ENCODE measurements at regions not wholly inside any gene's neighbourhood (a gene's known extent, or its start where the extent isn't known, plus 50 kb on each side); places are given as distances from the start of the nearest gene placed in this dataset.

DNA sequence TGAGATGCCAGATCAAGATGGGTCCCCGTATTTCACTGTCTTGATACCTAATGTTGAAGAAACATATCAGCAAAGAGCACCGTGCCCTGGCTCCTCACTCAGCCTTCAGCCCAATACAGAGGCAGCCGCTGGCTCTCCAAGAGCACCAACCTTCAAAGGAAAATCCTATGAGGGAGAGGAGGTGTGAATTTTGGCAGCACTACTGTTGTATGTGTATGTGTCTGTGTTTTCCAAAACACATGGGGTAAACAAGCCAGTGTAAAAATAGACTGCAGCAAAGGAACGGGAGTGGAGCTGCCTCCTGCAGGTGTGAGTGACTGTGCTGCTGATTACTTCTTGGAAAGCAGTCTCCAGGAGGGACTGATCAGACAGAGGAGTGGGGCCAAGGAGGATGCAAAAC, 194.0 kb upstream of the CDH5 start:
- Histone ChIP-seq H3K9me3 (no peaks in the 10 kb centered on the region), H3K27ac (no peak overlapping the region), H3K27me3 (no peaks in the 10 kb centered on the region), H3K4me1 (no peaks in the 10 kb centered on the region), H3K4me3 (no peak overlapping the region), H3K36me3 (no peaks in the 10 kb centered on the region)
- TF ChIP-seq POLR2A (IDR thresholded peaks at IDR 0.05) = no peak
- TF ChIP-seq POLR2AphosphoS5 (IDR thresholded peaks at IDR 0.05) = no peak
- TF ChIP-seq CTCF (IDR thresholded peaks at IDR 0.05) = no peak
- 69% methylated on average over 4 of the region's 4 CpGs for WGBS
- no peak for DNase-seq (ENCODE audit: low spot score in 2 of 2)

DNA sequence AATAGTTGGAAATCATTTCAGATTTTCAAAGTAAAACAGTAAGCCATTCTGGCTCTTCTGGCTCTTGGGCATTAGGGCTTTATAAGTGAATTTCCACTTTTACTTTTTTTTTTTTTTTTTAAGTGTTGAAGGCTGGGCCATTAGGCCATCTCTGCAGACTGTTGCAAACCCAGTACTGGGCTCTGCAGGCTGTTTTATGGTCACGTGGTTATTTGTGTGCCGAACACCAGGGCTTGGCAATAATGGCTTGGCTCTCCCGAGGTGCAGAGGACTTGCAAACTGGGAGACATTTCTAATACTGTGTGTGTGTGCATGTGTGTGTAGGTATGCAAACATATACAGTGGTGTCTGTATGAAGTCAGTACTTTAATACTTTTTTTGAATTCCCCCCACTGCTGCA, 194.9 kb upstream of the CDH5 start:
- H3K36me3 ChIP-seq = no peaks in the 10 kb centered on the region
- H3K4me1 ChIP-seq = no peaks in the 10 kb centered on the region
- no peaks in the 10 kb centered on the region for H3K9me3 ChIP-seq
- no peak overlapping the region for H3K27ac ChIP-seq
- no peak for TF ChIP-seq POLR2A (IDR thresholded peaks at IDR 0.05)
- no peak overlapping the region for H3K4me3 ChIP-seq
- DNase-seq (ENCODE audit: low spot score in 2 of 2) = no peak
- H3K27me3 ChIP-seq = no peaks in the 10 kb centered on the region
- 95% methylated on average over 3 of the region's 3 CpGs for WGBS

GRCh38 chr16:66170989-66171388, 195.5 kb upstream of the CDH5 start:
- no peaks in the 10 kb centered on the region for H3K36me3 ChIP-seq
- no peaks in the 10 kb centered on the region for H3K27me3 ChIP-seq
- TF ChIP-seq EP300 (IDR thresholded peaks at IDR 0.05) (no peak), POLR2A (IDR thresholded peaks at IDR 0.05) (no peak), POLR2AphosphoS5 (IDR thresholded peaks at IDR 0.05) (no peak), CTCF (IDR thresholded peaks at IDR 0.05) (no peak)
- no peak overlapping the region for H3K27ac ChIP-seq
- H3K4me1 ChIP-seq = no peaks in the 10 kb centered on the region
- WGBS = 100% methylated on average over 3 of the region's 3 CpGs
- peak in 1 of 2 donors; percentile 60 for DNase-seq (ENCODE audit: low spot score in 2 of 2)
- no peak overlapping the region for H3K4me3 ChIP-seq
- H3K9me3 ChIP-seq = no peaks in the 10 kb centered on the region

DNA sequence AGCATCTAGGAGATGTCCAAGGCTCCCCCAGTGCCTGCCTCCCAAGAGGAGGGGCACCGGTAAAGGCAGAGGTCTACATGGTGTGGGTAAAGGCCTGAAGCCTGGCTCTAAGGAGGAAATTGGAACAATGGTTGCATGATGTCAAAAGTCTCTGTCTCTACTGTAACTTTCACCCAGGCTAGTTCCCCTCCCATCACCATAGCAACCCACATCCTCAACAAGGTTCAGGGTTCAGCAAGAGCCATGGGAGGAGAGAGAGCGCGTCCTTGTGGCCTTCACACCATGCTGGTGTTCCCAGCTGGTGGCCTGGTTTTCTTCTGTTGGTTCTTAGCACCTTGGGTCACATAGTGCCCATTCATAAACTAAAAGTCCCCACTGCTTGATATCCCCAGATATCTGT, 196.7 kb upstream of the CDH5 start:
- H3K27ac ChIP-seq = no peak overlapping the region

GRCh38 chr16:66168777-66169176, 197.7 kb upstream of the CDH5 start:
- no peak overlapping the region for H3K4me3 ChIP-seq
- WGBS = 89% methylated on average over 5 of the region's 5 CpGs
- TF ChIP-seq CTCF (IDR thresholded peaks at IDR 0.05) = no peak
- no peaks in the 10 kb centered on the region for H3K4me1 ChIP-seq
- H3K9me3 ChIP-seq = no peaks in the 10 kb centered on the region
- peak in 1 of 2 donors; percentile 62 for DNase-seq (ENCODE audit: low spot score in 2 of 2)
- H3K27me3 ChIP-seq = no peaks in the 10 kb centered on the region
- no peak overlapping the region for H3K27ac ChIP-seq
- H3K36me3 ChIP-seq = no peaks in the 10 kb centered on the region

More for the DNA sequence above, 196.7 kb upstream of the CDH5 start:
- no peak for DNase-seq (ENCODE audit: low spot score in 2 of 2)
- Histone ChIP-seq H3K27me3 (no peaks in the 10 kb centered on the region), H3K4me3 (no peak overlapping the region), H3K4me1 (no peaks in the 10 kb centered on the region), H3K36me3 (no peaks in the 10 kb centered on the region), H3K9me3 (no peaks in the 10 kb centered on the region)
- TF ChIP-seq POLR2AphosphoS5 (IDR thresholded peaks at IDR 0.05) (no peak), EP300 (IDR thresholded peaks at IDR 0.05) (no peak), POLR2A (IDR thresholded peaks at IDR 0.05) (no peak), CTCF (IDR thresholded peaks at IDR 0.05) (no peak)
- 97% methylated on average over 3 of the region's 3 CpGs for WGBS

- Histone ChIP-seq H3K27ac (no peak overlapping the region), H3K27me3 (no peaks in the 10 kb centered on the region), H3K4me1 (peaks cover 3% of the 10 kb centered on the region), H3K9me3 (no peaks in the 10 kb centered on the region), H3K36me3 (no peaks in the 10 kb centered on the region), H3K4me3 (no peak overlapping the region)
- peak in 1 of 2 donors; percentile 59 for DNase-seq (ENCODE audit: low spot score in 2 of 2)
- TF ChIP-seq EP300 (IDR thresholded peaks at IDR 0.05) (no peak), POLR2A (IDR thresholded peaks at IDR 0.05) (no peak), POLR2AphosphoS5 (IDR thresholded peaks at IDR 0.05) (no peak), CTCF (IDR thresholded peaks at IDR 0.05) (no peak)
- WGBS = 90% methylated on average over 10 of the region's 12 CpGs
These were observed 198.8 kb upstream of the CDH5 start for GRCh38 chr16:66167564-66168291.

Data from suprapubic skin (tissue), 4 donors.